ENCODE measurements at regions not wholly inside any gene's neighbourhood (a gene's known extent, or its start where the extent isn't known, plus 50 kb on each side); places are given as distances from the start of the nearest gene placed in this dataset.

DNA sequence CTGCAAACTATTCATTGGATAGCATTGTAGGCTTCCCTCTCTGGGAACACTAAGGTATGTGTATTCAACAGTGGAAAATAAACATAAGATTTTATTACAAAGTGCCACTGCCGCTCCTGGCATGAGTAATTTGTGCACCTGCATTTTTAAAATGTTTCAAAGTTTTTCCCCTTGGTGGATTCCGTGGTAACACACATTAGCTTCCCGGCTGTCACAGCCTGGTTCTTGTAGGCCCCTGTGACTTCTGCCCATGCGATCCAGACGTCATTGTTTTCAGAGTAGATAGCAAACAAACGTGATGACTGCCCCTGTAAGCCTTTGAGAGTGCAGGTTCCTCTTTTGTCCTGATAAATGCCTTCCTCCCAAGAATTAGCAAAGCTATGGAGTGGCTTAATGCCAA, 421.0 kb downstream of the ZNF521 start:
- Histone ChIP-seq H2BK20ac (ENCODE audit: low read length) (no peak overlapping the region), H2BK5ac (ENCODE audit: low read depth, low read length) (no peak overlapping the region), H4K20me1 (replicated peaks in 1 of 2; ENCODE audit: control insufficient read depth in 1 of 2, insufficient read depth in 2 of 2, low read length in 2 of 2) (no peaks in the 10 kb centered on the region), H2AK5ac (ENCODE audit: low read depth, low read length) (no peak overlapping the region), H3K4me2 (ENCODE audit: insufficient read depth in 1 of 2, low read depth in 2 of 2, low read length in 2 of 2) (0 out of 4 replicates have a peak overlapping the region, but pooled peaks of 1 of the 2 experiments have one; percentile 16), H4K8ac (ENCODE audit: extremely low read depth, insufficient read depth, low read length) (no peak overlapping the region), H4K5ac (ENCODE audit: insufficient read length, low read depth, low read length) (no peak overlapping the region), H3K36me3 (ENCODE audit: control insufficient read depth in 2 of 4, insufficient read depth in 4 of 4, low read length in 3 of 4) (no peaks in the 10 kb centered on the region), H4K91ac (replicated peaks; ENCODE audit: insufficient read length, low read length) (no peak overlapping the region), H3K18ac (ENCODE audit: extremely low read depth, low read length) (no peak overlapping the region), H3K4me3 (ENCODE audit: extremely low read depth in 1 of 4, insufficient read depth in 2 of 4, low read depth in 3 of 4, low read length in 4 of 4) (no peak overlapping the region), H3K9me3 (ENCODE audit: insufficient read depth in 2 of 2, low read depth in 1 of 2, low read length in 1 of 2) (no peaks in the 10 kb centered on the region), H3K27ac (ENCODE audit: low read depth, low read length) (no peak overlapping the region), H3K9ac (replicated peaks in 1 of 4; ENCODE audit: extremely low read depth in 1 of 4, low read depth in 3 of 4, low read length in 3 of 4) (no peak overlapping the region), H3K4ac (replicated peaks; ENCODE audit: insufficient read length, low read depth, low read length) (no peak overlapping the region), H2BK12ac (ENCODE audit: low read depth, low read length) (no peak overlapping the region), H3K14ac (ENCODE audit: insufficient read length) (no peak overlapping the region), H3K4me1 (replicated peaks in 1 of 4; ENCODE audit: control insufficient read depth in 3 of 4, insufficient read depth in 4 of 4, low read length in 3 of 4) (peaks cover 3 to 14% (median 6%) of the 10 kb centered on the region in 4 experiments; a peak in 5 of 7 replicates), H3K79me1 (ENCODE audit: low read depth, low read length) (no peaks in the 10 kb centered on the region), H2BK15ac (ENCODE audit: low read length) (no peak overlapping the region), H3K27me3 (replicated peaks in 1 of 4; ENCODE audit: control insufficient read depth in 3 of 4, extremely low read depth in 1 of 4, insufficient read depth in 3 of 4, low read length in 3 of 4) (no peaks in the 10 kb centered on the region), H3K23ac (ENCODE audit: insufficient read length) (no peak overlapping the region), H3K23me2 (ENCODE audit: low read depth, low read length) (no peaks in the 10 kb centered on the region; the same call in 1 of the 2 replicates), H3K79me2 (ENCODE audit: control insufficient read depth in 1 of 2, insufficient read depth in 2 of 2, low read length in 2 of 2) (no peaks in the 10 kb centered on the region), H2BK120ac (replicated peaks; ENCODE audit: low read depth, low read length) (no peak overlapping the region), H2AFZ (ENCODE audit: low read length) (peak overlapping the region; percentile 52; the same call in 1 of the 2 replicates), H3K56ac (replicated peaks; ENCODE audit: insufficient read length, low read depth, low read length) (no peak overlapping the region)
- ChIA-PET POLR2A (ENCODE audit: partially characterized antibody) (no interaction called here), CTCF (ENCODE audit: partially characterized antibody) (interaction anchor here (0.7 kb wide), 1 partner anchor 71 kb away, joined by 3 read pairs; no protein-coding TSS in a partner anchor)
- FAIRE-seq (no peak), DNase-seq (ENCODE audit: low read depth in 1 of 2, low spot score in 2 of 2) (no peak)
- 54% methylated on average over 6 of the region's 6 CpGs; no CpG with 5 or more reads in 1 of the 2 experiments for WGBS, 2 experiments (ENCODE audit: extremely low coverage in 1 of 2, insufficient coverage in 1 of 2, insufficient read length in 1 of 2, insufficient replicate concordance in 2 of 2, low coverage in 1 of 2, low lambda C conversion rate in 2 of 2, missing lambda C conversion rate in 1 of 2)
- TF ChIP-seq NANOG (IDR thresholded peaks at IDR 0.05; ENCODE audit: insufficient read depth, low read depth, low read length, poor library complexity, severe bottlenecking) (peak; percentile 8), KDM1A (IDR thresholded peaks at IDR 0.05; ENCODE audit: borderline replicate concordance, low read length) (no peak)
